ENCODE measurements at regions not wholly inside any gene's neighbourhood (a gene's known extent, or its start where the extent isn't known, plus 50 kb on each side); places are given as distances from the start of the nearest gene placed in this dataset.
"Not testable (repeated sequence)": the region's sequence is repeated elsewhere in the genome, so short reads cannot be mapped to it uniquely, and the experiment has no call there.

- not testable (repeated sequence) for TF ChIP-seq CTCF (IDR thresholded peaks at IDR 0.05; ENCODE audit: extremely low read depth in 1 of 2, insufficient read depth in 1 of 2, low read depth in 1 of 2, low read length in 2 of 2); POLR2AphosphoS5 (IDR thresholded peaks at IDR 0.05; ENCODE audit: insufficient read depth, low read depth, low read length); POLR2A (IDR thresholded peaks at IDR 0.05; ENCODE audit: low read depth, low read length)
Measured at GRCh38 chr5:17375886-17376285, 122.1 kb upstream of the TAF11L2 start.
